NCI-H1436 (cell line): ENCODE measurements at regions not wholly inside any gene's neighbourhood (a gene's known extent, or its start where the extent isn't known, plus 50 kb on each side); places are given as distances from the start of the nearest gene placed in this dataset.
A peak's percentile ranks its signal among the peaks of the same experiment; 100 is the strongest.

Experiments used
- DNase-seq: peaks from one replicate; lab custom pipeline; 2025; lab: John Stamatoyannopoulos, UW

DNA sequence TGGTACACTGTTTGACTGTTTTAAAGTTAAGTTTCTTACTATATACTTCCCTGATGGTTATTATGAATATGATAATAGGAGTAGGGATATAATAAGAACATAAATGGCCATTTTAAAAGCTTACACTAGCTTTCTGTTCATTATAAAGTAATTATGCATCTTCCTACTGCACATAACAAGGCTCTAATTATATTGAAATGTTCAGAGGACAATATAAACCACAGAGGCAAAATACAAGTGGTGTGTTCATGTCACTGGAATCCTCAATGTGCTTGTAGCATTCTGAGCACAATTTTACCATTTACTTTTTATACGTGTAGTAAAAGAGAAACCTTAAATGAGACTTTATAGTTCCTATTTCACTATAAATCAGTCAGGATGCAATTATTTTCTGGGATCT is 268.3 kb downstream of the TMA16 start:
- no peak for DNase-seq

DNA sequence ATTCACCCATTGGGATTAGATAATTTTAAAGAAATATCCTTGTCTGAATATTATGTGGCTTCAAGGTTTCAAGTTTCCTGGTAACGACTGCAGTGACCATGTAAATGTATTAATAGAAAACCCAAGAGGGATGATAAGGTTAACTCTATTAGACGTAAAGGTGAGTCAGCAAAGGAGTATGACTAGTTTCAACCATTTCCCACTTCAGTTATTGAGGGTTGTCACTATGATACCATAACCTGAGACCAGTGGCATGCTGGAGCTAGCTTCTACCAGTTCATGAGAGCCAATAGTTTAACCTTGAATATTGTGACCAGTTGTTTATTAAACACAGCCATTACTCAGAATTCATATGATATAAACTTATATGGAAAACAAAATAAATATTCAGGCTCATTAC is 270.1 kb downstream of the TMA16 start:
- DNase-seq: no peak

DNA sequence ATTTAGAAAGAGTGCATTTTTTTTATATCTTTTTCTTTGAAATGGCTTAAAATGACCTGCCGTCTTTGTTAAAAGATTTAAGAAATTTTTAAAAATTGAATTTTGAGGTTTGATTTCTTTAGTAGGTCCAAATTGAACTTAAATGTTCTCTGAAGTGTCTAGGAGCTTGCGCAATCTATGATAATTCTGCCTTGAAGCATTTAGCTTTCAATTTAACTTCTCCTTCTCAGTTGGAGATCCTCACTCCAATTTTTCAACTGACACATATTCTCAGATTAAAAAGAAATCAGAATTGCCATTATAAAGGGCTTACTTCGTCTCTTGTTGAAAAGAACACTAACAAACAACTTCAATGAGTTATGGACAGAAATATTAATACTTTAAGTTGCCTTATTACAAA is 273.5 kb downstream of the TMA16 start:
- no peak for DNase-seq

DNA sequence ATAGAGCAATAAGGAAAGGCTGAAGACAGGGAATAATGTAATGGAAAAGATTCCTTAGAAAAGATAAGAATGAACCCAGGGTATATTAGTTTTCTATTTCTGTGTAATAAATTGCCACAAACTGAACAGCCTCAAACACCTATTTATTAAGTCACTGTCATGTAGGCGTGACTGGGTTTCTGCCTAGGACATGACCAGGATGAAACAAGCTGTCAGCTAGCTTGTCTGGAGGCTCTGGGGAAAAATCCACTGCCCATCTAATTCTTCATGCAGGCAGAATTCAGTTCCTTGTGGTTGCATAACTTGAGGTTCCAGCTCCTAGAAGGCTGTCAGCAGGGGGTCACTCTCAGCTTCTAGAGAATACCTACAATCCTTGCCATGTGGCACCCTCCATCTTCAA is 277.7 kb downstream of the TMA16 start:
- no peak for DNase-seq

DNA sequence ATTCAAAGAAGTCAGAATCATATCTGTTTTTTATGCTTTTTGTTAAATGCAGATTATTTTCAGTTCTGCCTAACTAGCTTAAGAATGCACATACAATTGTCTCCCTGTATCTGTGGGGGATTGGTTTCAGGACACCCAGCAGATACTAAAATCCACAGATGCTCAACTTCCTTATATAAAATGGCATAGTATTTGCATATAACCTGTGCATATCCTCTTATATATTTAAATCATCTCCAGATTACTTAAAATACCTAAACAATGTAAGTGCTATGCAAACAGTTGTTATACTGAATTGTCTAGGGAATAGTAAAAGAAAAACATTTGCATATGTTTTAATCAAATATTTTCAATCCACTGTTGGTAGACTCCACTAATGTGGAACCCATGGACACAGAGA is 279.4 kb downstream of the TMA16 start:
- no peak for DNase-seq

DNA sequence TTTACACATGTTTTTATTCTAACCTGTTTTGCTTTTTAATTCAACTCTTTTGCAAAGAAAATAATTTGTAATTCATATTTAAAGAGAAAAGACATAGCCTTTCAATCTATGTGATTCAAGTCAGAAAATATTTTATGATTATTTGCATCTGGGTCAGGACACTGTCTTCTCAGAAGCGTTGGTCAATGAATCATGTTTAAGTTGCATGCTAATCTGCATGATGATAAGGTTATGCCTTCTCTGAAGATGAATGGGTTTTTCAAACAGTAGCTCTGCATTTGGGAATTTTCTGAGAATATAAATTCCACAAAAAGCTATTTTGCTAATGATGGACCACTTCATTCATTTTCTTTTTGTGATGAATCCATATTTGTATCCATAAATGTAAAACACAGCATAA is 282.5 kb downstream of the TMA16 start:
- no peak for DNase-seq

DNA sequence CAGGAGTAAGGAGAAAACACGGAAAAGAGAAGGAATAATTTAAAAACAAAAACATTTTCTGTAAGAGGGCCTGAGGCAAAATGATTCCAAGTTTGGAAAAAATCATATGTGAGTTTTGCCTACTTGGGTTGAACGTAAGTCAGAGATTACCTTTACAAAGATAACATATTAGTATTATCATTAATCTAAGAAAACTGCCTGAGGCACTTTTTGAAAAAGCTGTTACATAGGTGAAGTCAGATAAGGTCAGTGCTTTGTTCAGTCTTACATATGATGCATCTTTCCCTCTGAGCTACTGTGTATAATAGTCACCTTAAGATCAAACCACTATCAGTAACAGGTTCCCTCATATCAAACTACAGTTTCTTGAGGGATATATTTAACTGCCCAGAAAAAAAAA is 287.2 kb downstream of the TMA16 start:
- DNase-seq: no peak

DNA sequence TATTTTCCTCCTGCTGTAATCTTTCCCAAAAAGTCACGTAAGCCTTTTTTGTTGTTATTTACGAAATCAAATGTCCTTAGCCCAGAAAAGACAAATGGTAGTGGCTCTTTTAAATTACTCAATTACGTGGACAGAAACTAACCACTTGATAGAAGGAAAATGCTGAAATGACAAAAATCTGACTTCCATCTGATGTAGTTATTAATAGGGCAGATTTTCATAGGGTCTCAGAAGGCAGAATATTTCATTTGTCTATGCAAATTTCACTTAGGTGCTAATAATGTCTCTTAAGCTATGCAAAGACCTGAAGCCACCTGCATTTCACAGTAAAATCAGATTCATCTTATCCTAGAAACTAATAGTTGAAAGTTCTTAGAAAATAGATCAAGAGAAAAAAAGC is 295.7 kb downstream of the TMA16 start:
- no peak for DNase-seq

DNA sequence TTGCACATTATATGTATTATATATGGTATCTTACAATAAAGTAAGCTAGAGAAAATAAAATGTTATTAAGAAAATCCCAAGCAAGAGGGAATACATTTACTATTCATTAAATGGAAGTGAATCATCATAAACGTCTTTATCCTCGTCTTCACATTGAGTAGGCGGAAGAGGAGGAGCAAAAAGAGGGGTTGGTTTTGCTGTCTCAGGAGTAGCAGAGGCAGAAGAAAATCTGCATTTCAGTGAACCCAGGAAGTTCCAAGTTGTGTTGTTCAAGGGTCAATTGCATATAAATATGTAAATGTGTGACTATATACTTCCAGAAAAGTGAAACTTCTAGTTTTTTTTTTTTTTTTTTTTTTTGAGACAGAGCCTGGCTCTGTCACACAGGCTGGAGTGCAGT is 301.4 kb downstream of the TMA16 start:
- no peak for DNase-seq

DNA sequence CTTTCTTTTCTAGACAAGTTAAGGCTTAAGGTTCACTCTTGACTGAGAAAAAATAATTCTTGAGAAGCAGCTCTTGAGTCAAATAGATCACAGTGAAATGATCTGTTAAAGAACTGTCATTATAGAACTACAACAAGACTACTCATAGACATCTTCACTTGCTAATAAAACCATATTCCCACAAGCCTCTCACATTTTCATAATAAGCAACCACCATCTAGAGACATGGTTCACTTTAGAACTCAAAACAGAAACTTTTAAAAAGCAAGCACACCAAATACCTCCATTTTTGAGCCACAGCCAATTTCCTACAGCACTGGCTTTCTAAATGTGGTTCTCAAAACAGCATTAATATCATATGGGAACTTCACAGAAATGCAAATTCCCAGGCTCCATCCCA is 309.5 kb downstream of the TMA16 start:
- DNase-seq: no peak

DNA sequence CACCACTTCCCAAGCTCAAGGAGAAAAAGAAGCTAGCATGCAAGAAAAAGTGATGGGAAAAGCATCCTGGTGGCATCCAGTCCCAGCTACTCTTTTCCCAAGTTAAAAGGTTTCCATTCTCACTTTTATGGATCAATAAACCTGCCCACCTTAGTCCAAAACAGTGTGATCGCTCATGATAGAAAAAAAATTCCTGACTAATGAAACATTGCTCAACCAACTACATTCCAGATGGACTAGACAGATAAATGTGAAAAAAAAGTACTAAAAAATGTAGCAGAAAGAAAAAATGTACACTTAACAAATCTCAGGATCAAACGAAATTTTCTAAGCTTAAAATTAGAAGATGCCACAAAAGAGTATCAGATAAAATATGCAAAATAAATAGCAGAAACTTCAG is 312.2 kb downstream of the TMA16 start:
- DNase-seq: no peak

DNA sequence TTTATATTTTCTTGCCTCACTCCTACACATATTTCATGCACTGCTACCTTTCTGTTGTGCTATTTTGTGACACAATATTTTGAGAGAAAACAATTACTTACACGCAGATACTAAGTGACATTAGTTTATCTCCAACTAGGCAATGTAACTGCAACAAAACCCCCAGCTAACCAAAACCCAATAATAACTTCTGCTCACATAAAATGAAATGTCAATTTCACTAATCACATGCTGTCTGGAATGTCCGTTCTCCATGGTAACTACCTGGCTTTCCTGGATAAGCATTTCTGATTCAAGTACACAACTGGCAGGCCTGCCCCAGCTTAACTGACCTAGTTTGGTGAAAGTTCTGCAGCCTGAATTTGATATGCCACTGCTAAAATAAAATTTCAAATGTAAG is 313.5 kb downstream of the TMA16 start:
- DNase-seq: no peak

DNA sequence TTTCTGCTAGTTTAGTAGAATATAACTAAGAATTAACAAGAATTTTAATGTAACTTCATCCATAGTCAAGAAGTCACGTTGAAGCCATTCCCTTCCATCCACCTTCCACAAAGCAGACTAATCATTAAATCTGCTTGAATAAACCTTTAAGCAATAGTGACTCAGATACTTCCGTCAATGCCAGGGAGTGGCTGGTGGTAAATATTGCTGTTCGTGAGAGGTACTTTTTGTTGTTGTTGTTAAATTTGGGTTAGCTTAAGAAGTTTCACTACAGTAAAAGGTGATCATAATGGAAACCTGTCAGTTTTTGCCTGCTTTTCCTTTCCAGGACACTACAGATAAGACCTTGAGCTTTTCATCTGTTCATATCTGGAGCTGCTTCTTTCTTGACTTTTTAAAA is 316.3 kb downstream of the TMA16 start:
- DNase-seq: no peak

DNA sequence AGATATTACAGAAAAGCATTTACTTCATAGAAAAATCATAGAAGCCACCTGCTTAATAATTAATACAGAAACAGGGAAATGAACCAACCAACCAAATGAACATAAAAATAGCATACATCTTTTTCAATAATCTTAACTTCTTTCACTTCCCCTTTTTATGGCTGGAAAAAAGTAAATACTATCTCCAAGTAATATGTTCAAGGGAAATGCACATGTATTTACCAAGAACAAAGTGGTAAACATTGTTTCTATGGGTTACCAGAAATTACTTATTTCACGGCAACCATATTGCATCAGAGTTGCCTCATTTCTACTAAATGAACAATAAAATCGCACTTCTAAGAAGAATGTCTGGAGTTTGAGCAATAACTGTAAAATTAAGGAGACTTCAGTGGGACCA is 321.3 kb downstream of the TMA16 start:
- DNase-seq: no peak

DNA sequence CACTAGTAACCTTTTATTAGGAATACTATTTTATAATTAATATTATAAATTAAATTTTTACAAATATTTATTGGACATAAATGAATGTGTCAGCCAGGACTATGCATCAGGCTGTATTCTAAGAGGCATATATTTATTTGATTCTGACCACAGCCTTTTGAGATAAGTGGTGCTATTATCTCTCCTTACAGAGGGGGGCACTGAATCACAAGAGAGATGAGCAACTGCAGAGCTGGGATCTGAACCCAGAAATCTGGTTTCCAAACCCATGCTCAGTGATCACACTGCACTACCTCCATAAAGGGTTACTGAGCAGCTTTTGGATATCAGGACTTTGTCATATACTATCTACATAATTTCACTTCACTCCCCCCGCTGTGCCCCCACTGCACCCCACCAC is 322.0 kb downstream of the TMA16 start:
- peak; percentile 1 for DNase-seq

DNA sequence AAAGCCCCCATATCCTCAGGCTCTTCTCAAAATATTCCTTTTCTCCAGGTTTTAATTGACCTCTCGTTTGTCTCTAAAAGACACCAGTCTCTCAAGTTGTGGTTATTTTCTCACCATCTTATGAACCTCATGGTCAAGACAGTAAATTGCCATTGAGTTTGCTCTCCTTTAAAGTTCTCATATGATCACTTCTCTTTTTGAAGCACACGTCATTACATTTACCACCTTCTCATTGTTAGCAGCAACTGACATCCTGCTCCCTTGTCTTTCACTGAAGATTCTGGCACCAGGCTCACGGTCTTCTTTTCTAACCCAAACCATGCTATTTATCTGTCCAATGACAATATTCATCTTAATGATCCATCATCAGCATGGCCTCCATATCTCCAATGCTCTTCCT is 324.2 kb downstream of the TMA16 start:
- no peak for DNase-seq

DNA sequence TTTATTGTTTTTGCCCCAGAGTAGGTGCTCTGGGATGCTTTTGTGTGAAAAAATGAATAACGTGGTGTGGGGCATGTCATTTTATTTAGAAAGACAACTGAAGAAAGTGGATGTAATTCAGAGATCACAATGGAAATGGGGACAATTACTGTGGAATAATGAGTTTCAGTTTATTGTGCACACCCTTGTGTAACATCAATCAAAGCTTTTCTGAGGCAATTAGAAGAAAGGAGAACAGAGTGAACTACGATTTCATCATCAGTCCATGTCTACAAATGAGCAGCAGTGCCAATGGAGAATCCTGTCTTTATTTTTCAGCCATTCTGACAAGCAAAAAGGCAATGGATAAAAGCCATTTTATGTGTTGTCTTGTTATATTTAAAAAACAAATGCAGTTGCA is 339.2 kb downstream of the TMA16 start:
- peak; percentile 25 for DNase-seq

DNA sequence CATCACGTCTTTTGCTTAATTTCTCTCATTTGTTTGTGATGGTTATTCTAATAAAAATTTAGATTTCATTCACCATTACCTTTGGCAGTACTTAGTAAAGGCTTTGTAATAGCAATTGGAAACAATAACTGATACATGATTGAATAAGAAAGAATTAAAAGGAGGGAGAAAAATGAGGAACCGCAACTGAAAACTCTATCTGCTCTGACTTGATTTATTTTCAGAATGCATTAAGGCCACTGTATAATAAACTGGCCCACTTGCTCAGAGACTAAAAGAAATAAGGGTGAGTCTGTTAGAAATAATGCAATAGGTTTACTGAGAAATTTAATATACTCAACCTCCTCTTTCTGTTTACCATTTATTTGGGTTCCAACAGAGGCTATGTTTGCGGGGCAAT is 351.5 kb downstream of the TMA16 start:
- no peak for DNase-seq

DNA sequence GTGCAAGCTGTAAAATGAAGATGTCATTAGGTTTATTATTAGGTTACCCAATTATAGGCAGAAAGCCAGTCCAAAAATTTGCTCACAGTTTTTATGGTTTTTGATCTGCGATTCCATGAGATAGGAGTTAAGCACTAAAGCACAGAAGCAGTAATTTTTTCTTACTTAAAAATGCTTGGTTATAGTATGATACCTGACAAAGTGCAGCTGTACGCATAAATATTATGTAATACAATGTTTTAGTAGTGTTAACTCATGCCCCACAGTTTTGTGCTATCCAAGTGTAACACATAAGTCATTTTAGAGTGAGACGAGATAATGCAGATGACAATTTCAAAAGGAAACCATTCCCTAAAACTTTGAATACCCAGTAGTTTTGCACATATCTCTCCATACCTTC is 357.8 kb downstream of the TMA16 start:
- no peak for DNase-seq

DNA sequence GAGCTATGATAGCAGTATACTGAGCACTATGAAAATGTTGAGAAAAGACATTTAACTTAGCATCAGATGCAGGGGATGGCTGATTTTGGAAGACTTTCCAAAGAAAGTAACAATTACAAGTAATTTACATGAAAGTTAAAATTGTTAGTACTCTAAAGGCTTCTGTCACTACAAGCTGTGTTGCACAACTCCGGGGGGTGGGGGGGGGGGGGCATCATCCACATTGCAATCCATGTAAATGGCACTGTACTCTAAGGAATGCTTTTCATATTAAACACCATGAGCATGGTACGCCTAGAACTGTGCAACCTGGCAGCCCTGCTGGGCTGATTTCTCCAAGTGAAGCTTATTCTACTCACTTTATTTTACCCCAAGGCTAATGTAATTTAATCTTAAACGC is 363.4 kb downstream of the TMA16 start:
- no peak for DNase-seq

DNA sequence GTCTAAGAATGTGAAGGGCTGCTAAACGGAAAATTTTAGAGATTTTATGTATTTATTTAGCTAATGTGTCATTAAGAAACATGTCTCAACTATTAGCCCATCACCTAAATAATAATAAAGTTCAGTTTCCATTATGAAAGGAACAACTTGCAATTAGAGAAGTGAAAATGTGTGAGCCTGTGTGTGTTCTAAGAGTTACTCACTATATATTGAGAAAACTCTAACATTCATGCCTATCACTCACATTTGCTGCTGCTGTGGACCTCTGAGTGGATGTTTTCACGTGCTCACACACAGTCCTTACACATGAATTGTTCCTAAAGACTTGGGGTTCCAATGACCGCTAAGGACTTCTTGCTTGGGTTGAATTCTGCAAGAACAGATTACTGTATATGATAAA is 364.0 kb downstream of the TMA16 start:
- DNase-seq: no peak

DNA sequence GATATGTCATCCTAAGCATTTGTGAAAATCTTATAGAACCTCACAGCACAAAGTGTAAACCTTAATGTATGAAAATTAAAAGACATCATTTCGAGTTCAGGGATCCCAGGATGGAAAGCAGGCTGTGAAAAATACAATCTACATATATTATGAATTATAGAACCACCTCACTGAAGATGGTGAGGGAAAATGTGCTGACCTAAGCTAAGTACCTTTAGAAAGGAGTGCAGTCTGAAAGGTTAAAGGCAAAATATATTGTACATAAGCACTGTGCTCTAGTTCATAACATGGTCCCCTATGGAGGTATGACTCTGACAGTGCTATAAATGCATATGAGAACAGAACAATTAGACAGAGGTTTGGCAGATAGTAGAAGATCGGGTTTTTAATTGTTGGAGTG is 368.6 kb downstream of the TMA16 start:
- DNase-seq: no peak

DNA sequence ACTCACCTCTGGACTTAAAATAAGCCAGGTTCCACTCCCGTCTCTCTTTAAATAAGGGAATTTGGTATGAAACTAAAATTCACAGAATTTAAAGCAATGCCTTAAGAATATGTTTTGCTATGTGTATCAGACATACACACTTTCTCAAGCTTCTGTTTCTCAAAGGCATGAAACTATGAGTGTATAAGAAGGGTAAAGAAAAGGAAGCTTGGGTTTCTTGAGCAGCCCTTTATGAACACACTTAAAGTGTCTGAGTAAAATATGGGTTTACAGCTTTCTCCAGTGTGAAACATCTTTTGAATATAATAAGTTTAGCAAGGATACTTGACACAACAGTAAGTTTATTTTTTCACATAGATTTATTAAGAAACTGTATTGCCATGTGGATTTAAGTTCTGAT is 370.5 kb downstream of the TMA16 start:
- no peak for DNase-seq

DNA sequence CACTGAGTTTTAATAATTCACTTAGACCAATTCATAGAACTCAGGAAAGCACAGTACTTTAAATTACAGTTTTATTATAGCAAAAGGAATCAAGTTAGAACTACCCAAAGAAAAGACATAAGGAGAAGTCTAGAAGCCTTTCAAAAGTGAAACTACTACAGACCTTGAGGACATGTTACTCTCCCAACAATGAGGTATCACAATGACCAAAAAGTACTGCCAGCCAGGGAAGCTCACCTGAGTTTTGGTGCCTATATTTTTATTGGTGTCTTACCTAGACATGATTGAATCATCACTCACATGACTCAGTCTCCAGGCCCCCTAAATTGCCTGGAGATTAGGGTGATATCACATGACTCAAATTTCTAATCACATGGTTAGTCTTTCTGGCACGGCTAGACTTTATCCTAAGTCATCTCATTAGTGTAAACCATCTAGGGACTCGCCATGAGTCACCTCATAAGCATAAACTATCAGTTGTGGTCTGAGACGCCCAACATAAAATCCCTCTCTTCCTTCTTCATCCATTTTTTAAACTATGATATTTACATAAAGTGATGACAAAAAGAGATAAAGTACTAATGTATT is 372.3 kb downstream of the TMA16 start:
- DNase-seq: no peak

DNA sequence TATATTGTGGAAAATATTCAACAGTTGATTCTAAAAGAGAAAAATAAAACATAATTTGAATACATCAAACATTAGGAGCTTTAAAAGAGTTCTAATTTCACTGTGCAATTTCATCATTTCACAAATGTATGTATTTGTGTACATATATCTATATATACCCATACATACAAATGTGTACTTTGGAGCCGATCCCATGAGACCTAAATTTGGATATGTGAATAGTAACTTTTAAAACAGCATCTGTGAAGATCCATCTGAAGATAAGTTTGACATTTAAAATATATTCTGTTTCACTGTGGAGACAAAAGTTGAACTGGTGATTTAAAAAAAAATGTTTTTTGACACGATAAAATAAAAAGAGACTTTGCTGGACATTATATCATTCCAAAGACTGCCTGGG is 374.0 kb downstream of the TMA16 start:
- DNase-seq: no peak
